Sigmoid colon (tissue), 6 donors: ENCODE measurements at regions not wholly inside any gene's neighbourhood (a gene's known extent, or its start where the extent isn't known, plus 50 kb on each side); places are given as distances from the start of the nearest gene placed in this dataset.

ENCODE experiments used
- DNase-seq: peaks from one replicate; pipeline ENCODE4 v3.0.0-alpha.2; 2019
- H3K27ac ChIP-seq, 4 donors: fragments of 200-600 bp; sonication (generic); one replicate each; pipeline ENCODE4 v1.5.1; 2016 to 2019; ENCODE audit warnings: mild to moderate bottlenecking in 1 of 4
- H3K27me3 ChIP-seq, 3 donors: fragments of 200-600 bp; sonication (generic); one replicate each; pipeline ENCODE4 v1.5.1; 2019; ENCODE audit warnings: mild to moderate bottlenecking in 1 of 3
- H3K36me3 ChIP-seq, 4 donors: fragments of 200-600 bp; sonication (generic); one replicate each; pipeline ENCODE4 v1.5.1; 2016 to 2019
- H3K4me1 ChIP-seq, 4 donors: fragments of 200-600 bp; sonication (generic); one replicate each; pipeline ENCODE4 v1.5.1; 2017 to 2019
- H3K4me3 ChIP-seq, 4 donors: fragments of 200-600 bp; sonication (generic); one replicate each; pipeline ENCODE4 v1.5.1; 2017 to 2019; ENCODE audit warnings: mild to moderate bottlenecking in 2 of 4, moderate library complexity in 1 of 4
- H3K9me3 ChIP-seq, 4 donors: fragments of 200-600 bp in 3 of 4; sonication (generic) in 3 of 4; one replicate each; pipeline versions ENCODE4 v1.5.1 to v1.6.1; 2013 to 2019
- CTCF ChIP-seq, 4 experiments: fragments of 450-650 bp in 3 of 4; fragments of 200-600 bp in 1 of 4; IDR thresholded peaks; one replicate each; pipeline ENCODE4 v1.5.1; 2016 to 2019; ENCODE audit warnings: antibody characterized with exemption in 4 of 4, mild to moderate bottlenecking in 3 of 4, moderate library complexity in 2 of 4
- EP300 ChIP-seq, 4 donors: sonication (generic); formaldehyde crosslinking; IDR thresholded peaks; one replicate each; pipeline ENCODE4 v1.6.1; 2017; ENCODE audit warnings: antibody characterized with exemption in 4 of 4
- POLR2A ChIP-seq, 2 donors: fragments of 450-650 bp; IDR thresholded peaks; one replicate each; pipeline ENCODE4 v1.6.1; 2016; ENCODE audit warnings: antibody characterized with exemption in 2 of 2, mild to moderate bottlenecking in 2 of 2, moderate library complexity in 2 of 2
- POLR2AphosphoS5 ChIP-seq, 4 donors: sonication (generic); formaldehyde crosslinking; IDR thresholded peaks; one replicate each; pipeline ENCODE4 v1.6.1; 2017; ENCODE audit warnings: antibody characterized with exemption in 4 of 4
- WGBS, 2 donors: extraction: QIAGEN DNeasy Blood & Tissue Kit; methylation state at CpG; one replicate each; pipeline ENCODE4 v1.1.7; 2013; 5-methylcytosine and 5-hydroxymethylcytosine counted together
- intact Hi-C: fragments of 100-400 bp; cut with DNase I; formaldehyde crosslinking; loops from one replicate; pipeline ENCODE4 v1.15.1; 2023
- donor health status: healthy with polysubstance abuse.
- donor health status: healthy.

- no peaks in the 10 kb centered on the region for H3K36me3 ChIP-seq
- no peaks in the 10 kb centered on the region for H3K27me3 ChIP-seq
- H3K4me1 ChIP-seq = no peaks in the 10 kb centered on the region
- TF ChIP-seq POLR2A (IDR thresholded peaks at IDR 0.05) (no peak), EP300 (IDR thresholded peaks at IDR 0.05) (no peak), CTCF (IDR thresholded peaks at IDR 0.05) (no peak), POLR2AphosphoS5 (IDR thresholded peaks at IDR 0.05) (no peak)
- no peaks in the 10 kb centered on the region for H3K9me3 ChIP-seq
- WGBS, 2 donors = 82 to 86% methylated on average over 3 of the region's 3 CpGs
- no peak for DNase-seq
- intact Hi-C loops = no loop called here
- no peak overlapping the region for H3K4me3 ChIP-seq
- no peak overlapping the region for H3K27ac ChIP-seq
Observed at GRCh38 chr1:213549982-213550381, 437.8 kb upstream of the PROX1 start.

- Histone ChIP-seq H3K27ac (no peak overlapping the region), H3K9me3 (no peaks in the 10 kb centered on the region), H3K27me3 (no peaks in the 10 kb centered on the region), H3K36me3 (no peaks in the 10 kb centered on the region), H3K4me1 (no peaks in the 10 kb centered on the region), H3K4me3 (no peak overlapping the region)
- no peak for DNase-seq
- TF ChIP-seq POLR2A (IDR thresholded peaks at IDR 0.05) (no peak), CTCF (IDR thresholded peaks at IDR 0.05) (no peak)
- WGBS, 2 donors = 85 to 90% methylated on average over 4 of the region's 4 CpGs
- intact Hi-C loops = no loop called here
Observed at GRCh38 chr1:213550804-213551203, 437.0 kb upstream of the PROX1 start.

- Histone ChIP-seq H3K4me1 (no peaks in the 10 kb centered on the region), H3K27ac (no peak overlapping the region), H3K36me3 (no peaks in the 10 kb centered on the region), H3K27me3 (no peaks in the 10 kb centered on the region), H3K9me3 (no peaks in the 10 kb centered on the region), H3K4me3 (no peak overlapping the region)
- TF ChIP-seq EP300 (IDR thresholded peaks at IDR 0.05) (no peak), CTCF (IDR thresholded peaks at IDR 0.05) (no peak), POLR2AphosphoS5 (IDR thresholded peaks at IDR 0.05) (no peak), POLR2A (IDR thresholded peaks at IDR 0.05) (no peak)
- no peak for DNase-seq
- WGBS, 2 donors = 84 to 86% methylated on average over 1 of the region's 1 CpG
- intact Hi-C loops = no loop called here
Observed at GRCh38 chr1:213552045-213552444, 435.7 kb upstream of the PROX1 start.

- TF ChIP-seq CTCF (IDR thresholded peaks at IDR 0.05) (no peak), POLR2A (IDR thresholded peaks at IDR 0.05) (no peak), EP300 (IDR thresholded peaks at IDR 0.05) (no peak), POLR2AphosphoS5 (IDR thresholded peaks at IDR 0.05) (no peak)
- DNase-seq = no peak
- 97 to 98% methylated on average over 3 of the region's 3 CpGs for WGBS, 2 donors
- Histone ChIP-seq H3K27me3 (no peaks in the 10 kb centered on the region), H3K36me3 (no peaks in the 10 kb centered on the region), H3K9me3 (peaks cover 3 to 6% (median 4%) of the 10 kb centered on the region in 4 donors), H3K4me1 (no peaks in the 10 kb centered on the region), H3K4me3 (no peak overlapping the region), H3K27ac (no peak overlapping the region)
- intact Hi-C loops = no loop called here
Observed at GRCh38 chr1:213560226-213560625, 427.5 kb upstream of the PROX1 start.

- 65 to 78% methylated on average over 2 of the region's 2 CpGs for WGBS, 2 donors
Observed at GRCh38 chr1:213561870-213562269, 425.9 kb upstream of the PROX1 start.

More at GRCh38 chr1:213561870-213562269, 425.9 kb upstream of the PROX1 start:
- Histone ChIP-seq H3K27me3 (no peaks in the 10 kb centered on the region), H3K4me3 (no peak overlapping the region), H3K4me1 (no peaks in the 10 kb centered on the region), H3K36me3 (no peaks in the 10 kb centered on the region), H3K27ac (no peak overlapping the region), H3K9me3 (peaks cover 3 to 6% (median 4%) of the 10 kb centered on the region in 4 donors)
- DNase-seq = no peak
- TF ChIP-seq POLR2A (IDR thresholded peaks at IDR 0.05) = no peak
- TF ChIP-seq POLR2AphosphoS5 (IDR thresholded peaks at IDR 0.05) = no peak
- TF ChIP-seq CTCF (IDR thresholded peaks at IDR 0.05) = no peak
- no peak for TF ChIP-seq EP300 (IDR thresholded peaks at IDR 0.05)
- intact Hi-C loops = no loop called here
